ENCODE measurements at regions not wholly inside any gene's neighbourhood (a gene's known extent, or its start where the extent isn't known, plus 50 kb on each side); places are given as distances from the start of the nearest gene placed in this dataset.

DNA sequence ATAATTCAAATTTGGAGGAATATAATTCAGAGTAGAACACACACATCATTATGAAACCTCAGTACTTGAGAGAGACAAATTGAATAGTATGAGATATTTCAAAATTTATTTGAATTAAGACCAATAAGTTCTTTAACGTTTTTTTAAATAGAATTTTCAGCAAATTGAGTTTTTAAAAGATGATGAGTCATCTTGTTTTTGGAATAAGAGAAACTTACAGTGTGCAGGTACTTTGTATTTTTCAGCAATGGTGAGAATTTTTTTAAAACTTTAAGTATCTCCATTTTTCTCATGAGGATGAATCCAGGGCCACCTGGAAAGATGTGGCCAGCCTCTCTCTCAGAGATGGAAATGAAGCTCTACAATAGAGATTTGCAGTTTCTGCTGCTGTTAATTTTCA is 1015.0 kb upstream of the TENM4 start:
- Histone ChIP-seq H4K91ac (ENCODE audit: insufficient read length, low read depth, low read length) (no peak overlapping the region), H3K79me1 (ENCODE audit: insufficient read depth, low read depth, low read length, poor library complexity, severe bottlenecking) (no peaks in the 10 kb centered on the region), H3T11ph (ENCODE audit: low read length) (no peak overlapping the region), H3K14ac (ENCODE audit: insufficient read depth, low read length) (no peak overlapping the region), H2AK5ac (ENCODE audit: insufficient read length, low read length) (no peak overlapping the region), H2BK120ac (ENCODE audit: low read depth, low read length, poor library complexity, severe bottlenecking) (no peak overlapping the region), H3K79me2 (ENCODE audit: insufficient read depth, low read length) (no peaks in the 10 kb centered on the region), H2BK12ac (ENCODE audit: insufficient read length, low read depth, low read length) (no peak overlapping the region), H3K4ac (ENCODE audit: low read depth, low read length) (no peak overlapping the region), H3K23me2 (ENCODE audit: insufficient read length, low read depth, low read length, poor library complexity, severe bottlenecking) (no peaks in the 10 kb centered on the region), H4K20me1 (ENCODE audit: control insufficient read depth, insufficient read depth, insufficient read length) (no peaks in the 10 kb centered on the region), H3K4me2 (ENCODE audit: insufficient read depth, insufficient read length, low read length) (no peak overlapping the region), H3K9ac (ENCODE audit: extremely low read depth, insufficient read length, low read length) (no peak overlapping the region), H2AFZ (ENCODE audit: low read length) (no peak overlapping the region), H3K27ac (ENCODE audit: insufficient read length, low read depth, low read length) (no peak overlapping the region), H2BK5ac (ENCODE audit: insufficient read length, low read length) (no peak overlapping the region), H4K5ac (ENCODE audit: insufficient read length, low read depth, low read length) (no peak overlapping the region), H3K23ac (ENCODE audit: insufficient read length, low read depth, low read length) (no peak overlapping the region), H3K4me1 (ENCODE audit: insufficient read depth, low read length) (no peaks in the 10 kb centered on the region; the same call in 1 of the 2 replicates), H3K18ac (ENCODE audit: insufficient read length, low read depth, low read length) (no peak overlapping the region), H4K8ac (replicated peaks; ENCODE audit: insufficient read length, low read depth, low read length) (no peak overlapping the region), H2BK20ac (ENCODE audit: low read depth, low read length, poor library complexity, severe bottlenecking) (no peak overlapping the region), H2BK15ac (ENCODE audit: low read depth, low read length) (no peak overlapping the region), H3K56ac (ENCODE audit: insufficient read length, low read depth, low read length) (no peak overlapping the region), H3K27me3 (ENCODE audit: insufficient read depth, low read length) (no peaks in the 10 kb centered on the region), H3K9me3 (ENCODE audit: control insufficient read depth, low read depth, low read length) (no peaks in the 10 kb centered on the region)
- Mint-ChIP-seq H3K36me3 (ENCODE audit: insufficient read depth in 1 of 3, low read depth in 3 of 3) (0 out of 7 replicates have a peak, but pooled peaks cover 0 to 2% (median 0%) of the 10 kb centered on the region in 3 experiments), H3K4me3 (no peak overlapping the region), H3K9me3 (no peaks in the 10 kb centered on the region), H3K27me3 (ENCODE audit: low read depth) (no peaks in the 10 kb centered on the region), H3K4me1 (peaks cover 20 to 28% of the 10 kb centered on the region in 2 experiments), H3K27ac (no peak overlapping the region)
- TF ChIP-seq, protein P1, sequence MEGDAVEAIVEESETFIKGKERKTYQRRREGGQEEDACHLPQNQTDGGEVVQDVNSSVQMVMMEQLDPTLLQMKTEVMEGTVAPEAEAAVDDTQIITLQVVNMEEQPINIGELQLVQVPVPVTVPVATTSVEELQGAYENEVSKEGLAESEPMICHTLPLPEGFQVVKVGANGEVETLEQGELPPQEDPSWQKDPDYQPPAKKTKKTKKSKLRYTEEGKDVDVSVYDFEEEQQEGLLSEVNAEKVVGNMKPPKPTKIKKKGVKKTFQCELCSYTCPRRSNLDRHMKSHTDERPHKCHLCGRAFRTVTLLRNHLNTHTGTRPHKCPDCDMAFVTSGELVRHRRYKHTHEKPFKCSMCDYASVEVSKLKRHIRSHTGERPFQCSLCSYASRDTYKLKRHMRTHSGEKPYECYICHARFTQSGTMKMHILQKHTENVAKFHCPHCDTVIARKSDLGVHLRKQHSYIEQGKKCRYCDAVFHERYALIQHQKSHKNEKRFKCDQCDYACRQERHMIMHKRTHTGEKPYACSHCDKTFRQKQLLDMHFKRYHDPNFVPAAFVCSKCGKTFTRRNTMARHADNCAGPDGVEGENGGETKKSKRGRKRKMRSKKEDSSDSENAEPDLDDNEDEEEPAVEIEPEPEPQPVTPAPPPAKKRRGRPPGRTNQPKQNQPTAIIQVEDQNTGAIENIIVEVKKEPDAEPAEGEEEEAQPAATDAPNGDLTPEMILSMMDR (conservative IDR thresholded peaks at IDR 0.05) = no peak
- DNase-seq = no peak
- no CpG with 5 or more reads among the region's 1 CpG for WGBS (ENCODE audit: extremely low coverage, insufficient read length, low lambda C conversion rate)

Measured in H9 (cell line).